NCI-H2196 (cell line): ENCODE measurements at regions not wholly inside any gene's neighbourhood (a gene's known extent, or its start where the extent isn't known, plus 50 kb on each side); places are given as distances from the start of the nearest gene placed in this dataset.

Source experiments
- DNase-seq: peaks from one replicate; lab custom pipeline; 2025; ENCODE audit not compliant: unreplicated experiment; lab: John Stamatoyannopoulos, UW

DNA sequence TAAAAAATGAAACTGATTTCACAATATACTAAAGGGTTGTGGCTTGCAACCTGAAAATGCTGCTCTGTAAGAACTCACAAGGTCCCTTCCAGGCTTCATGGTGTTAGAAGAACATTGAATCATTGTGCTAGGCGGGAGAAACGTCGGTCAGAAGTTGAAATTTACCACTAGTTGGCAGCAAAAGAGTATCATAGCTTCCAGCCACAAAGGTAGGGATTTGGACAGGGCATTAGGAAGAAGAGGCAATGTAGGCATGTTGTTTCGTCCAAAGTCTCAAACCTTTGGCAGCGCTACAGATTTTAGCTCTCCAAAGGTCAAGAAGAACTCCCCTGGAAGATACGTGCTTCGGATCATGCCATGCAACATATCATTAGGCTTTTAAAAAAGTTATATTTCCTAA lies 62.5 kb upstream of the ZP4 start:
- no peak for DNase-seq
